ENCODE measurements at regions not wholly inside any gene's neighbourhood (a gene's known extent, or its start where the extent isn't known, plus 50 kb on each side); places are given as distances from the start of the nearest gene placed in this dataset.

GRCh38 chr10:10326116-10326515 is 691.6 kb upstream of the CELF2 start:
- intact Hi-C loops (cut with DNase I): no loop called here
- ATAC-seq (no peak), DNase-seq (no peak)

GRCh38 chr10:10327934-10328333 is 689.7 kb upstream of the CELF2 start:
- H3K27ac ChIP-seq: no peak overlapping the region
- no peaks in the 10 kb centered on the region for H3K36me3 ChIP-seq
- ATAC-seq (no peak), DNase-seq (no peak)
- no peaks in the 10 kb centered on the region for H3K4me1 ChIP-seq
- H3K27me3 ChIP-seq: no peaks in the 10 kb centered on the region
- TF ChIP-seq CTCF (IDR thresholded peaks at IDR 0.05): no peak
- no peaks in the 10 kb centered on the region for H3K9me3 ChIP-seq
- H3K4me3 ChIP-seq: no peak overlapping the region
- intact Hi-C loops (cut with DNase I): no loop called here

More at GRCh38 chr10:10326116-10326515, 691.6 kb upstream of the CELF2 start:
- no peak for TF ChIP-seq CTCF (IDR thresholded peaks at IDR 0.05)
- H3K27ac ChIP-seq: no peak overlapping the region
- H3K36me3 ChIP-seq: no peaks in the 10 kb centered on the region
- H3K9me3 ChIP-seq: no peaks in the 10 kb centered on the region
- no peak overlapping the region for H3K4me3 ChIP-seq
- no peaks in the 10 kb centered on the region for H3K27me3 ChIP-seq
- H3K4me1 ChIP-seq: no peaks in the 10 kb centered on the region

- no peak for TF ChIP-seq CTCF (IDR thresholded peaks at IDR 0.05)
- ATAC-seq: peak; percentile 46
- H3K27me3 ChIP-seq: no peaks in the 10 kb centered on the region
- H3K36me3 ChIP-seq: no peaks in the 10 kb centered on the region
- H3K27ac ChIP-seq: no peak overlapping the region
- peak in 1 of 4 donors; percentile 44 for DNase-seq
- intact Hi-C loops (cut with DNase I): no loop called here
- no peaks in the 10 kb centered on the region for H3K4me1 ChIP-seq
- no peak overlapping the region for H3K4me3 ChIP-seq
- H3K9me3 ChIP-seq: no peaks in the 10 kb centered on the region
These were observed 687.3 kb upstream of the CELF2 start for GRCh38 chr10:10330418-10330817.

- Histone ChIP-seq H3K4me1 (no peaks in the 10 kb centered on the region), H3K27ac (no peak overlapping the region), H3K36me3 (no peaks in the 10 kb centered on the region), H3K9me3 (no peaks in the 10 kb centered on the region), H3K27me3 (no peaks in the 10 kb centered on the region), H3K4me3 (no peak overlapping the region)
- ATAC-seq (no peak), DNase-seq (no peak)
- no peak for TF ChIP-seq CTCF (IDR thresholded peaks at IDR 0.05)
- intact Hi-C loops (cut with DNase I): no loop called here
These were observed 684.9 kb upstream of the CELF2 start for GRCh38 chr10:10332786-10333185.

GRCh38 chr10:10333622-10334021 is 684.0 kb upstream of the CELF2 start:
- H3K4me1 ChIP-seq: no peaks in the 10 kb centered on the region
- no peak for TF ChIP-seq CTCF (IDR thresholded peaks at IDR 0.05)
- ATAC-seq: no peak

More at GRCh38 chr10:10333622-10334021, 684.0 kb upstream of the CELF2 start:
- Histone ChIP-seq H3K27ac (no peak overlapping the region), H3K36me3 (no peaks in the 10 kb centered on the region), H3K4me3 (no peak overlapping the region), H3K27me3 (no peaks in the 10 kb centered on the region), H3K9me3 (no peaks in the 10 kb centered on the region)
- no peak for DNase-seq
- intact Hi-C loops (cut with DNase I): no loop called here
